Neural progenitor cell (in vitro differentiated cells): ENCODE measurements at regions not wholly inside any gene's neighbourhood (a gene's known extent, or its start where the extent isn't known, plus 50 kb on each side); places are given as distances from the start of the nearest gene placed in this dataset.

ENCODE experiments used
- DNase-seq: peaks from one replicate; pipeline ENCODE4 v3.0.0-alpha.2; 2016; ENCODE audit warnings: low spot score
- H2AFZ ChIP-seq: fragments of 200-600 bp; sonication (generic); replicated peaks from 2 replicates; pipeline ENCODE4 v1.6.1; 2016; ENCODE audit warnings: antibody characterized with exemption
- H3F3A ChIP-seq: fragments of 200-600 bp; sonication (generic); 2 replicates; pipeline ENCODE4 v1.6.1; 2016; ENCODE audit warnings: antibody characterized with exemption, low read depth
- H3K27ac ChIP-seq: fragments of 200-600 bp; sonication (generic); 2 replicates; pipeline ENCODE4 v1.5.1; 2016; ENCODE audit warnings: mild to moderate bottlenecking
- H3K27me3 ChIP-seq: fragments of 200-600 bp; sonication (generic); 2 replicates; pipeline ENCODE4 v1.6.1; 2016; ENCODE audit warnings: mild to moderate bottlenecking, moderate library complexity
- H3K36me3 ChIP-seq: fragments of 200-600 bp; sonication (generic); 2 replicates; pipeline ENCODE4 v1.5.1; 2016
- H3K4me1 ChIP-seq: fragments of 200-600 bp; sonication (generic); 2 replicates; pipeline ENCODE4 v1.6.1; 2016; ENCODE audit warnings: mixed run types
- H3K4me2 ChIP-seq: fragments of 200-600 bp; sonication (generic); 2 replicates; pipeline ENCODE4 v1.6.1; 2016
- H3K4me3 ChIP-seq: fragments of 200-600 bp; sonication (generic); 2 replicates; pipeline ENCODE4 v1.5.1; 2016
- H3K79me2 ChIP-seq: fragments of 200-600 bp; sonication (generic); 2 replicates; pipeline ENCODE4 v1.6.1; 2016; ENCODE audit warnings: low read depth
- H3K9ac ChIP-seq: fragments of 200-600 bp; sonication (generic); 2 replicates; pipeline ENCODE4 v1.6.1; 2016
- H3K9me3 ChIP-seq: fragments of 200-600 bp; sonication (generic); 2 replicates; pipeline ENCODE4 v1.5.1; 2016; ENCODE audit warnings: low read depth
- H4K20me1 ChIP-seq: fragments of 200-600 bp; sonication (generic); 2 replicates; pipeline ENCODE4 v1.6.1; 2016; ENCODE audit warnings: low read depth
- H3K27ac Mint-ChIP-seq: 3 replicates; pipeline ENCODE4 v1.8.0; 2021; ENCODE audit warnings: mixed read lengths
- H3K27me3 Mint-ChIP-seq: 2 replicates; pipeline ENCODE4 v1.8.0; 2022; ENCODE audit warnings: low read depth, mild to moderate bottlenecking, inconsistent platforms, moderate library complexity, mixed read lengths; ENCODE audit not compliant: insufficient read depth
- H3K36me3 Mint-ChIP-seq: 3 replicates; pipeline ENCODE4 v1.8.0; 2021; ENCODE audit warnings: mixed read lengths
- H3K4me1 Mint-ChIP-seq: 3 replicates; pipeline ENCODE4 v1.8.0; 2021; ENCODE audit warnings: mixed read lengths
- H3K4me3 Mint-ChIP-seq: 3 replicates; pipeline ENCODE4 v1.8.0; 2021; ENCODE audit warnings: mild to moderate bottlenecking, moderate library complexity, mixed read lengths
- H3K9me3 Mint-ChIP-seq: 3 replicates; pipeline ENCODE4 v1.8.0; 2020; ENCODE audit warnings: mixed read lengths
- CTCF ChIP-seq: fragments of 200-600 bp; sonication (generic); IDR thresholded peaks from 2 replicates; pipeline ENCODE4 v1.5.1; 2017; ENCODE audit warnings: antibody characterized with exemption, mild to moderate bottlenecking
- EZH2 ChIP-seq: fragments of 200-600 bp; sonication (generic); IDR thresholded peaks from 2 replicates; pipeline ENCODE4 v1.6.1; 2017; ENCODE audit warnings: antibody characterized with exemption, mild to moderate bottlenecking, moderate library complexity
- EZH2phosphoT487 ChIP-seq: fragments of 200-600 bp; sonication (generic); IDR thresholded peaks from 2 replicates; pipeline ENCODE4 v1.6.1; 2017; ENCODE audit warnings: antibody characterized with exemption

GRCh38 chr10:84047258-84048010 is 91.9 kb upstream of the GHITM start:
- no peaks in the 10 kb centered on the region for H3F3A ChIP-seq
- H3K27me3 ChIP-seq, result no peaks in the 10 kb centered on the region
- H3K9ac ChIP-seq, result no peak overlapping the region
- H3K9me3 Mint-ChIP-seq, result peaks cover 5% of the 10 kb centered on the region
- H3K36me3 Mint-ChIP-seq, result peaks cover 4% of the 10 kb centered on the region
- no peaks in the 10 kb centered on the region for H3K9me3 ChIP-seq
- H2AFZ ChIP-seq, result no peak overlapping the region
- H3K79me2 ChIP-seq, result no peaks in the 10 kb centered on the region
- no peak overlapping the region for H3K4me2 ChIP-seq
- no peak overlapping the region for H3K27ac Mint-ChIP-seq
- no peak overlapping the region for H3K4me3 ChIP-seq
- H3K27me3 Mint-ChIP-seq, result peaks cover 4% of the 10 kb centered on the region
- H3K4me1 Mint-ChIP-seq, result peaks cover 3% of the 10 kb centered on the region
- DNase-seq, result no peak
- no peak overlapping the region for H3K4me3 Mint-ChIP-seq
- no peak overlapping the region for H3K27ac ChIP-seq
- no peaks in the 10 kb centered on the region for H4K20me1 ChIP-seq
- no peaks in the 10 kb centered on the region for H3K36me3 ChIP-seq
- TF ChIP-seq CTCF, result no peak
- TF ChIP-seq EZH2, result no peak
- TF ChIP-seq EZH2phosphoT487, result no peak
- no peaks in the 10 kb centered on the region for H3K4me1 ChIP-seq

- H3F3A ChIP-seq, result no peaks in the 10 kb centered on the region
- H3K4me3 ChIP-seq, result no peak overlapping the region
- Mint-ChIP-seq H3K4me3 (no peak overlapping the region), H3K27ac (no peak overlapping the region), H3K9me3 (peaks cover 5% of the 10 kb centered on the region), H3K27me3 (peaks cover 4% of the 10 kb centered on the region), H3K36me3 (peaks cover 4% of the 10 kb centered on the region), H3K4me1 (peaks cover 3% of the 10 kb centered on the region)
- H3K27me3 ChIP-seq, result no peaks in the 10 kb centered on the region
- no peak for DNase-seq
- H3K4me2 ChIP-seq, result no peak overlapping the region
- H3K4me1 ChIP-seq, result no peaks in the 10 kb centered on the region
- H3K79me2 ChIP-seq, result no peaks in the 10 kb centered on the region
- no peaks in the 10 kb centered on the region for H4K20me1 ChIP-seq
- H3K9ac ChIP-seq, result no peak overlapping the region
- no peak overlapping the region for H3K27ac ChIP-seq
- H2AFZ ChIP-seq, result no peak overlapping the region
- TF ChIP-seq EZH2phosphoT487, result no peak
- no peak for TF ChIP-seq CTCF
- TF ChIP-seq EZH2, result no peak
- no peaks in the 10 kb centered on the region for H3K9me3 ChIP-seq
- H3K36me3 ChIP-seq, result no peaks in the 10 kb centered on the region
Observed at GRCh38 chr10:84049645-84050011, 89.7 kb upstream of the GHITM start.

GRCh38 chr10:84053626-84054025 is 85.7 kb upstream of the GHITM start:
- Histone ChIP-seq H2AFZ (no peak overlapping the region), H3K9ac (no peak overlapping the region), H3K36me3 (no peaks in the 10 kb centered on the region), H3K4me2 (no peak overlapping the region), H3F3A (peaks cover 2% of the 10 kb centered on the region), H3K79me2 (no peaks in the 10 kb centered on the region), H3K27ac (no peak overlapping the region), H3K4me3 (no peak overlapping the region), H3K27me3 (no peaks in the 10 kb centered on the region), H3K9me3 (no peaks in the 10 kb centered on the region), H4K20me1 (no peaks in the 10 kb centered on the region), H3K4me1 (peaks cover 5% of the 10 kb centered on the region)
- Mint-ChIP-seq H3K9me3 (peaks cover 5% of the 10 kb centered on the region), H3K4me1 (peaks cover 3% of the 10 kb centered on the region), H3K27ac (no peak overlapping the region), H3K4me3 (no peak overlapping the region), H3K36me3 (peaks cover 4% of the 10 kb centered on the region), H3K27me3 (peaks cover under 1% of the 10 kb centered on the region)
- DNase-seq, result no peak
- TF ChIP-seq EZH2phosphoT487, result no peak
- TF ChIP-seq CTCF, result no peak
- no peak for TF ChIP-seq EZH2
